ENCODE measurements at regions not wholly inside any gene's neighbourhood (a gene's known extent, or its start where the extent isn't known, plus 50 kb on each side); places are given as distances from the start of the nearest gene placed in this dataset.

DNA sequence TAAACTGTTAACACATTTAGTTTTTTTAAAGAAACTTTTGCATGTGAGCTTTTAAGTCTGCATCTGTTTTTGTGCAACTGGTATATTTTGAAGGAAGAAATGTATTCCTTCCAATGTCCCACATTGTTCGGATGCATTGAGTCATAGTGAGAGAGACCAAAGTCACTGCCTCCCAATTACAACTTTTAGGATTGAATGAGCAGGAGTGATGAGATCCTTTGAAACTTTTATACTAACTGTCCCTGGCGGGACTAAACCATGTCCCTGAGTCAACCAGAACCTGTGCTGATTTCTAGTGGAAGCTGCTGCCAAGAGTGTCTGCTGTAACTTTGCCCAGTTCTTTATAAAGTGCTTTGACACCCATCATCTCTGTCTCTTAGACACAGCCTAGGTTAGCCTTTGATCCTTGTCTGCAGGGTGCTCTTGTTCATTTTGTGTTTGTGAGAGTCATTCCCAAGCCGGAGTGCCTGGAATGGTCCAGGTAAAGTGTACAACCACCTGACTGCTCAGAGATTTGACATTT, 122.7 kb downstream of the ZNF518B start:
- DNase-seq, result no peak

DNA sequence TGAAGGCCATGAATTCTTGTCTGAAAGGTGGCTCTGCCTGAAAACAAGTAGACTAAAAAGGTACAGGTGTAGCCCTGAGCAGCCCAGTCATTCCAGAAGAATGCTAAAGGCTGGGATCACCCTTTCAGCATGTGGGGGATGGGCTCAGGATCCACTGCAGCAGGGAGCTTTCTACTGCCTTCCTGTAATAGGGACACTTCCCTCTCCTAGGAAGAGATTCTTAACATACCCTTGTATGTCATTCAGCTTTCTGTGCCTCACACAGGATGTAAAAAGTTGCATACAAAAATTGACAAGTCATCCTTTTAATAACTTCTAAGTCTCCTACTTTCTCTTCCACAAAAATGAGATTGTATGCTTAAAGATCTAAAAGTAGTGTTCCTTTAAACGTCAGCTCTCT, 123.3 kb downstream of the ZNF518B start:
- no peak for DNase-seq

DNA sequence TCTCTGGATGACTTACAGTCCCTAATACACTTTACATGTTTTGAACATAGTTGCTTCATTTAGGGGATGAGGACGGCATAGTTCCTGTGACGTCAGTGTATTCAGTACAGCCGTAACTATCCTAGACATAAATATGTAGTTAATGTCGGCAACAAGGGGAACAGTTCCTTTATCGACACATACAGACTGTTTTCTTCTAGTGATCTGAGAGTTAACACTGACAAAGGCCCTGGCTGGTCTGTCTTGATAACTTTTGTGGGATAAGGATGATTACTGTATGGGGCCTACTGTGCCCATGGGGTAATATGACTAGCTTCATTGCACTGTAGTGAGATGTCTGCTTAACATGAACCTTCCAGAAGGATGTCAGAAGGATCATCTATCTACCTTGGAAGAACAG, 131.2 kb downstream of the ZNF518B start:
- DNase-seq, result no peak

DNA sequence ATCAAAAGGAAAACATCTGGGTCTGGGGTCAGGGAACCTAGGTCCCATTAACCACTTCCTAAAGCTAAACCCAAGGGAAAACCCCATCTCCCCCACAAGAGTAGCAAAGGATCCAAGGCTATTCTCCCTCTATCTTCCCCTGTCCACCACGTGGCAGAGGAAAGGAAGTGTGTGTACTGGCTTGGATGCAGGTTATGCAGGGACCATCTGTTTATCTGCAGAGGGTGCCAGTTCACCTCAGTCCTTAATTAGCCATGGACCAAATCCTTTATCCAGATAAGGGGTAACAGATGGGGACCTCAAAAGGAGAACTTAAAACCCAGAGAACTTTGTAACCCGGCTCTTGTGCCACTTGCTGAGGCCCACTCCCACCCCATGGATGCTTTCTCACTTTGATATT, 135.3 kb downstream of the ZNF518B start:
- no peak for DNase-seq

DNA sequence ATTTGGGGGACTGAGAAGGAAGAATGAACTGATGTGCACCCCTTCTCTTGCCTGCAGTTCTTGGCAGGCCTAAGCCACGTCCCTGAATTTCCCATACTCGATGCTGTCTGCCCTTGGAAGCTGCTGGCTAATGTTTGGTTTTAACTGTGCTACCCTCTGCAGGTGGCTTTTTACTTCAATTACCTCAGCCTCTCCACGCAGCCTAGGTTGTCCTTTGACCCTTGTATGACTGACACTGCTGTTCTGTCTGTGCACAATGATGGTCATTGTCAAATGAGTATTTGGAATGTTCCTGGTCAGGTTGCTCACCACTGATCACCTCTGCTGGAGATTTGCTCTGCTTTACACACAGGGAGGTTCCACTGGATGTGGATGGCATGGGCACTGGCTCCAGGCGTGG, 137.1 kb downstream of the ZNF518B start:
- DNase-seq, result no peak

DNA sequence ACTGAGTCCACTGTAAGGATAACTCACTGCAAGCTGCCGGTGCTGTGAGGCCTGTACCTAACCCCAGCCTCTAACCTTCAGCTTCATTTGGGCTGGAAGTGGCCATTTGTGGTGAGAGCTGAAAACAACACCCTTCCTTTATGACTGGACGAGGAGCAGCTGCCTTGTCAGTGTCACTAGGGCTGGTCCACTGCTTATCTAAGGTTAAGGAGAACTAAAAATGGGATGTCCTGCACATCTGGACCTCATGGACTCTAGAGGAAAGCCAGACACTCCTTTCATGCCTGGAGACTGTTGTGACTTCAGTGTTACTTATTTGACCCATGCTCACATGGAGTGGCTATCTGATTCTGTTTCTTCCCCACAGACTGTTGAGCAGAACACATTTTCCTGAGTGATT, 139.9 kb downstream of the ZNF518B start:
- DNase-seq, result no peak

DNA sequence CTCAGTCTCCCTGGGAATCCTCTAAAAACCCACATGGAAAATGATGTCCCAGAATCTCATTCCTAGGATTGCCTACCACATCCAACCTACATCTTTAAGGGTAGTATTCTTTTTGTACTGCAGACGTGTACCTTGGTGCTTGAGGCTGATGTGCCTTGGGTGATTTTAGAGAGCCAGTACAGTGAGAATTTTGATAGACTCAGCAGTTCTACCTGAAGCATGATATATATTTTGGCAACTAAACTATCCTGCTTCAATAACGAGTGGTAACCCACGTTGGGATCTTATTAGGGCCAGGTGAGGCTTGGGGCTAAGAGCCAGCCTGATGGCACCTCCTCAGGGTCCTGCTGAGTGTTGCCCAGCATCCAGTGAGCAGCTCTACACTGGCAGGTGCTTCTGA, 140.4 kb downstream of the ZNF518B start:
- DNase-seq, result no peak

DNA sequence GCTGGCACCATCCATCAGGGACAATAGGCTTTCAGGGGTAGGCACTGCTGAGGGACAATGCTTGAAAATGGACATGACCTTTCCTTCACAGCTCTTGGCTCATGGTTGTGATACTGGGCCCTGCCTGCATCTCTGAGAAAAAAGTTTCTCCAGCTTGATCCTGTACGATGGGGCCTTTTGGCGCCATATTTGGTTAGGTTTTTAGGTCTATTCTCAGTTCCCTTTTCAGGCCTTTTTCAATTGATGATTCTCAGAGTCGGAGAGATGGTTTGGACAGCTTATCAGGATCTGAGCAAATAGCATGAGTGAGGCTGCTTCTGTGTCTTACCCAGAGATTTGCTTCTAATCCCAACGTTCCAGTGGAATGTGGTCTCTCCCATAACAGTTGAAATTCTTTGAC, 141.6 kb downstream of the ZNF518B start:
- no peak for DNase-seq

DNA sequence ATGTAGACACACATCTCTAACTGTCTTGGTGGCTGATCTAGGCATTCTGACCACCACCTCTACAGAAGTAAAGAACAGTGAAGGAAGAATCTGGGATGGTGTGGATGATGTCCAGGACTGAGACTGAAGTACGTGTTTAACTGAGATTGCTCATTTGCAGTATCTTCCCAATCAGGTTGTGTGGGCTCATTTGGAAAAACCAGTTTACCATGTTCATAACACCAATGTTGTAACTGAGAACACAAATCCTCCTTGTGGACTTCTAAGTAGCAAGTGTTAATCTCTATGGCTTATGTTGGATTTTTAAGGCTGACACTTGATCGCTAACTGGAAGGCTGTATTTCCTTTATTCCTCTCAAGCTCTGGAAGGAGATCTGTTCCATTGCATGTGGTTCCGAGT, 144.7 kb downstream of the ZNF518B start:
- DNase-seq, result no peak

DNA sequence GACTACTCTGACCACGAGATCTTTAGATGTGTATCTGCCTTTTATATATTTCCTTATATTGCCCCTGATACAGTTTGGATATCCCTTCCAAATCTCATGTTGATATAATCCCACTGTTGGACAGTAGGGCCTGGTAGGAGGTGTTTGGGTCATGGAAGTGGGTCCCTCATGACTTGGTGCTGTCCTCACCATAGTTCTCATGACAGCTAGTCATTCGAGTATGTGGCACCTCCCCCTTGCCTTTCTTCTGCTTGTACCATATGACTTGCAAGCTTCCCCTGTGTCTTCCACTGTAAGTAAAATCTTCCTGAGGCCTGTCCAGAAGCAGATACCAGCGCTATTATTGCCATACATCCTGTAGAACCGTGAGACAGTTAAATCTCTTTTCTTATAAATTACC, 145.3 kb downstream of the ZNF518B start:
- no peak for DNase-seq

DNA sequence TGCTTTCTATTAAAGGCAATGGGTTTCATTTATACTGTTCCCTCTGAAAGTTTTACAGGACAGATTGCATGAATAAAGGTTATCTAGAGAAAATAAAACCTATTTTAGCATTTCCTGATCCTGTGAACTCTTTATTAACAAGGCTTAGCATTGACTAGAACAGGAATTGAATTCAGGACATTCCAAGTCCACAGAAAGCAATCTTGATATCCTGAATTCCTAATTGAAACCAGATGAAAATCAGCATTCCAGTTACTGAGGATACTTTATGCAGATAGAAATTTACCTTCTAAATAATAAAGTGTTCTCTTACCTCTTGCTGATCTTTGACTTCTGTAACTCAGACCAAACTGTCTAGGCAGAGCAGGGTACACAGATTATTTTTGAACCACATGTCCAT, 151.4 kb downstream of the ZNF518B start:
- no peak for DNase-seq

DNA sequence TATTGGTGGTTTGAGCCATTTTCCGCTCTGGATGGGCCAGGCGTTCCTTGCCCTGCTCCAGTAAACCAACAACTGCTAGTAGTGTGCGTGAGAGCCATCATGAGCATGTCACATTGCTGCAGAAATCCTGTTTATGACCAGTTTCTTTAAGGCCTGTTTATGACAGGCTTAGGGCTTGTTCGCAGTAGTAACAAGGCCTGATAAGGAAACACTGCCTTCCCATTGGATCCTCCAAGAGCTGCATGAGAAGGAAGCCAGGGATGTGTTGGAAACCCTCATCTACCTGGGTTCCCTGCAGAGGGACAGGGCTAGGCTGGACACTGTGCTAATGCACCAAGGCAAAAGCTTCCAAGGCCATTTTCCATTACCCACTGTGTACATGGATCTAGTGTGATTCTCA, 153.9 kb downstream of the ZNF518B start:
- no peak for DNase-seq

DNA sequence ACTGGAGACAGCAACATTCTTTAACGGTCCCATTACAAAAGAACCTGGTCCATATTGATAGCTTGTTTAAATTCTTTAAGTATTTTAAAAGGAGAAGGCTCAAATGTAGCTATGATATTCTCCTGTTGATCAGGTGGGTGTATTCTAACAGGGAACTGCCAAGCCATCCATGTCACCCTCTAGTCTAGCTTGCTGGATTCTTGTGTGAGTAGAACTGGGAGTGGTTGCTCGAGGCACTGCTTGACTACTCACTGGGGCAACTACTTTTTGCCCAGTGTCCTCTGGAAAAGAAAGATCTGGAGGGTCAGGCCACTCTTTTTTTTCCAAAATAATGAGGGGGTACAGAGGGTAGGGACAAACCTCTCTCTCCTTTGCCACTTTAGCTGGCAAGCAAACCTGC, 155.1 kb downstream of the ZNF518B start:
- DNase-seq, result no peak

DNA sequence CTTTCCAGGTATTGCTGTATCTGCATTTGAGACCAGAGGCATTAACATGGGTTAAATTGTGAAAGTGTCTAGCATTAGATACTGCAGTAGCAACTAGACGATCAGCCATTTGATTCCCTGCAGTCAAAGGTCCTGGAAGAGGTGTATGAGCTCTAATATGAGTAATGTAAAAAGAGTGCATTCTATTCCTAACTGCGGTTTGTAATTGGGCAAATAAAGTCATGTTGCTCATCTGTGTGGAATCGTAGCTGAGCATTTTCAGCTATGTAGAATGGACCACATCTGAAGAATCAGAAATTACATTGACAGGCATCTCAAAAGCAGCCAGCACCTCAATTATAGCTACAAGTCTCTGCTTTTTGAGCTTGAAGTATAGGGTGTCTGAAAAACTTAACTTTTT, 157.6 kb downstream of the ZNF518B start:
- no peak for DNase-seq

DNA sequence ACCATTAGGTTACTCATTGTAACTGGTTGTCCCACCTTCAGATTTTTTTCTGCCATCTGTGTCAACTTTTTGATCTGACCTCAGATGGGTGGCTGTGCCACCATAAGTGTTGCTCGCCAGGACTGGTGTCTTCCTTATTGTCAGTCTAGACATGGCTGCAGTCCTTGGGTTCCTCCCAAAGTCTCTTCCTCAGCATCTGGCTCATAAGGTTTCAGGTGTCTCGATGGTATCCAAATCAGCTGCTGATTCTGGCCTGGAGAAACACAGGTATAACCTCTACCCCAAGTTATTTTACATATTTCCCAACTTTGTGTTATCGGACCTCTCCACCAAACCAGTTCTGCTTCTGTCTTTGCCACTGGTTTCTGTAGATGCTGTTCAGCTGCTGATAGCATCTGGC, 158.5 kb downstream of the ZNF518B start:
- no peak for DNase-seq

DNA sequence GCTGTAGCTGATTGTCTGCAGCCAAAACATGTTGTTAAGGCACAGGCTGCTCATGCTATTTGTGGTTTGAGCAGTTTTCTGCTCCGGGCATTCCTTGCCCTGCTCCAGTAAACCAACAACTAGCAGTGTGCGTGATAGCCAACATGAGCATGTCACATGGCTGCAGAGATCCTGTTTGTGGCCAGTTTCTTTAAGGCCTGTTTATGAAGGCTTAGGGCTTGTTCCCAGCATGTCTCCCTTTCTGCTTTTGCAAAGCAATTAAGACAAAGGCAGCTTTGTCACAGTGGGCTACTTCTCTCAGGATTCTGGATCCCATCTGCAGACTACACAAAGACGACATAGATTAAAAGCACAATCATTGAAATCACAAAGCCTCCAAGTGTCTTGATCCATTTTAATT, 160.5 kb downstream of the ZNF518B start:
- no peak for DNase-seq

DNA sequence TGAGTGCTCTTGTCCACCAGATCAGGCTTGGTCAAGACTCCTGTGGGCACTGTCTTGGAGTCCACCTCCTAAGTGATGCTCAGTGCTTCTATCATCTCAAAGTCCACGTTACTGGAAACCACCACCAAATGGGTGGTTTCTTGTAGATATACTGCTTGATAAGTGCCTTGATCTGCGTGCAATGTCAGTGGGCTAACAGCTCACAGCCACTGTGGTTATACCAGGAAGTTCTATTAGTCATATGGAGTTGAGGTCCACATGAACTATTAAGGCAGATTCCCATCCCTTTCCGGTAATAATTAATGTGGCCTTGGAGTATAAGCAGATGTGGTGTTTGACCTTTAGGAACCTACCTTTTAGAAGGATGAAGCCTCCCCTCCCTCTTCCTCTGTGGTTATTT, 161.9 kb downstream of the ZNF518B start:
- no peak for DNase-seq

DNA sequence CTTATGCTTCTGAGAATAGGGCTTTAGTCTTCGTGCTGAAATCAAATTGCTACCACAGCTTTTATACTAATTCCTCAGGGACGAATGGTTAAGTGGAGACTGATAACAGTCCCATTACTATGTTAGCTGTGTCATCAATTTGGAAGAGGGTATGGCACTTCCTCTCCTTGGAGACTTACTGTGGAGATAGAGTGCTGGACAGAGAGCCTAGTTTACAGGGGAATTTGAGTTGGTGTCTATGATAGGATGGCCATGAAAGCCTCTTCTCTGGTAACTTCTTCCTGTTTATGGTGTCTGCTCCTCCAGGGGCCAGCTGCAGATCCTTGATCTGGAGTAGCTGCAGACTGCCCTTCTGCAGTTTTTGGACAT, 167.7 kb downstream of the ZNF518B start:
- no peak for DNase-seq

DNA sequence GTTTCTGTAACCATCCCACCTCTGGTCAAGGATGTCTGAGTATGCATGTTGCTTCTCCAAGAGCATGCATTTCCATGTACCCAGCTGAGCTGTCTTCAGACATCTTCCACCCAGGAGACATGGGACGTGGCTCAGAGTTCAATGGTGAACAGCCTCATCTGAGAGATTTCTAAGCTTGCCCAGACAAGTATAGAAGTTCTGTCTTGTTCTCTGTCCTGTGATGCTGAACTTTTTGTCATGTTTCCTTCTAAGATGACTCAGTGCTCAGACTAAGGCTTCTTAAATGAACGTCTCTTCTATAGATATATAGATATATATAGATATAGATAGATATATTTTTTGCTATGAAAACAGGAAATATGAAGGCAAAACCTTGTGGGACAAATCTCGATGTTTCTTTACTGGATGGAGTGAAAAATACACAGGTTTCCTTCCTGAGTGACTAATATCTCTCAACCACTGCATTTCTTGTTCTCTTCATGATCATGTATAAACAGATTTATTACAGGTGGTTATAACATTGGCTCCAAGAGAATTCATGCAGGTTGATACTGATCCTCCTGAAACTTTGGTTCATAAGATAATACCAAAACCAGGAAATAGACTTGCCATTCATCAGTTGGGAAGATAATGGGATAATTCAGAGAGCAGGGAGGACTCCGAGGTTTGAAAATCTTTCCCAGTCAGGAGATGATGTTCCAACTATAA, 168.2 kb downstream of the ZNF518B start:
- no peak for DNase-seq

DNA sequence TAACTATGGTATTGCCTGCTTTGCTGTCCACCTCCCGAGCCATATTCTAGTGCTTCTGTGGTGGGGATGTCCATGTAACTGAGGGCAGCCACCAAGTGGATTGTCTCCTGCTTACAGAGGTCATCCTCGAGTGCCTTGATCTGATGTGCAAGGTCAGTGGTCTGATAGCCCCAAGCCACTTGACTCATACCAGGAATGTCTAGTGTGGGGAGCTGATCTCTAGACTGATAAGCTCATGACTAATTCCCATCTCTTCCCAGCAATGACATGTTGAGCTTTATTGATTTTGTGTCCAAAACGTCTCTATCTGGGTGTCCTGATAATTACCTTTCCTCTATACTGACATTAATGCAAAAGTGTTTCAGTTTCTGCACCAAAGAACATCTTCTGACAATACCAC, 168.4 kb upstream of the WDR1 start:
- no peak for DNase-seq

DNA sequence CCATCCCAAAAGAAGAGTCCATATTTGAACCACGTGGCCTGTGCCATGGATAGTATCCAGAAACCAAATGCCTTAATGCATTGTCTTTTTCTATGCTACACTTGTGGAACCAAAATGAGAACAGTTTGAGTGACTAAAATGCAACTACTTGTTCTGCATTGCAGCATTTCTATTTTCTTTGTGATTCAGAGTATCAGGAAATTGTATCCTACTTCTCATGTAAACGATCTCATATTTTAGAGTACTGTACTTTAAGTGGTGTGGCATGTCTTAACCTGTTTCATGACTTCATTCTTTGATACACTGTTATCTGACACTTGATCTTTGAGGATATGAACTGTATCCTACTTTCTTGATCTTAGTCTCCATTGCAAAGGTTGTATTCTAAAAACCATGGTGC, 167.2 kb upstream of the WDR1 start:
- no peak for DNase-seq

DNA sequence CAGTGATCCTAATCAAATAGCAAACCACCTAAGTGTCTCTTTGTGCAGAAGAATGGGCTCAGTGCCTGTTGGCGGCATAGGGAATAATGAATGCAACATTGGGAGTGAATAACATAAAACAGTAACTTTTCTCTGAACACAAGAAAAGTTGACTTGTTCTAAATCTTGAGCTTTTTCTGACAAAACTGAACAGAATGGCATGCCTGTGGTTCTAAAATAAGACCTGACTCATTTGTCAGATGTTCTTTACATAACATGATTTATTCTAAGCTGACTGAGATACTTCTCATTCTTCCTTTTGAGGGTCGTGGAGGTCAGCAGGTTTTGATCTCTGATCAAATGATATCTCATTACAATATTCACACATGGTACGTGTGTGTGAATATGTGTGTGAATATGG, 165.4 kb upstream of the WDR1 start:
- DNase-seq, result no peak

DNA sequence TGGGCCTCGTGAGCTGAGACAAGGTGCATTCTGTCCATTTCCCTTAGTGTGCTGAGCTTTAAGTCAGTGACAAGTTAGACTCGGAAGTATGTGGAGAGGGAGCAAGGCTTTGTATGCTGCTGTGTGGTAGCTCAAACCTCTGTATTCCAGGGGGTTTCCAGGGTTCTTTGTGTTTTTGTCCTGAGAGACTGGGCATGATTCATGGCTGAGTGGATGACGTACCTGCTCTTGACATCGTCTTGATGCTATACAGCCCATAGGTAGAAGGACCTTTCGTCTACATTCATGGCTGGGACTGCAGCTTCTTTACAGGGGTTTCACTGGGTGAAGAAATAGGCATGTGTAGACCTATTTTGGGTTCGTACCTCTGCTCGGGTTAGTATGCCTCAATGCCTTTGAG, 162.7 kb upstream of the WDR1 start:
- DNase-seq, result no peak

DNA sequence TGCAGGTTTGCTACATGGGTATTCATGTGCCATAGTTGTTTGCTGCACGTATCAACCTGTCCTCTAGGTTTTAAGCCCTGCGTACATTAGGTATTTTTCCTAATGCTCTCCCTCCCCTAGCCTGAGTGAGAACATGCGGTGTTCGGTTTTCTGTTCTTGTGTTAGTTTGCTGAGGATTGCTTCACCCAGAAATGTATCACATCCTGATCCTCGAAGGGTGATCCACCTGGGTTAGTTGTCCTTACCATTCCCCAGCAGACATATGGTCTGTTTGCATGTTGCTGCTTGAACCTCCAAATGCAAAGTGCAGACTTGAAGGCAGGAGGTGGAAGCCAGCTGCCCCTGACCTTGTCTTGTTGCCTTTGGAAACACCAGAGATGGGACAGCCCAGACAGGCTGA, 161.5 kb upstream of the WDR1 start:
- DNase-seq, result no peak

DNA sequence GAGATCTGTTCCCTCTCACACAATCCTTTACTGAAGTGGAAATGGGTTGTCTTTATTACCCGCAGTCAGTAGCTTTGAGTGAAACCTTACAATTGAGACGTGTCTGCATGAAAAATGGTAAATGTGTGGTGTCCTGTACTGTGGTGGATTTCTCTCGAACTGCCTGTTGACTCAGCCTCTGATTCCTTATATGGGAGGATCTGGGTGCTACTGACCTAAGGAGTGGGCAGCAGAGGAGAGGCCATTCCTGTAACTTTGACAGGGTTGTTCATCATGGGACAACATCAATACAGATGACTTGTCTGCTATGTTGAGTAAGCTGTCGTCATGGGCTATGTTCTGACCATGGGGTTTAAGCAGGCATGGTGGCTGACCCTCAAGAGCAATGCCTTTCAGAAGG, 159.6 kb upstream of the WDR1 start:
- no peak for DNase-seq

DNA sequence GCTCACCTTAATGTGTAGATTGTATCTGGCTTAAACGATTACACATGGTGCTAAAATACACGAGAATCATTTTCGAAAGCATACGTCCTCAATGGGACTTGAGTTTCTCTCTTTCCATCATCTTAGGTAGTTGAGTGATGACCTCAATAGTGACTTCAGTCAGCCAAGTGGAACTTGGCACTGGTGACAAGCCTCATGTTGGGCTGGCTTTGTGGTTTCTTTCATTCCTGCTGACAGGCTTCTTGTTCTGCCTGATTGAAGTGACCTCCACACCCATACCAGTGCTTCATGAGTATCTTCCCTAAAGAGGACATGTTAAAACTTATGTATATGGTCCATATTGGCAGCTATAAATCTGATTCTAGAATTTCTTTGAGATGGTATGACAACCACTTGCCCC, 159.1 kb upstream of the WDR1 start:
- no peak for DNase-seq

All from T1000 (cell line).